H1 (cell line): ENCODE measurements at regions not wholly inside any gene's neighbourhood (a gene's known extent, or its start where the extent isn't known, plus 50 kb on each side); places are given as distances from the start of the nearest gene placed in this dataset.
"Not testable (repeated sequence)": the region's sequence is repeated elsewhere in the genome, so short reads cannot be mapped to it uniquely, and the experiment has no call there.

Experiments used
- CTCF ChIA-PET: fragments of 300-600 bp; sonication (Branson Sonifier 250); formaldehyde crosslinking; loops from one replicate; lab custom pipeline; 2021; ENCODE audit not compliant: partially characterized antibody; lab: Charles Lee
- POLR2A ChIA-PET: fragments of 300-600 bp; sonication (Branson Sonifier 250); formaldehyde crosslinking; loops from one replicate; lab custom pipeline; 2021; ENCODE audit warnings: inconsistent platforms; ENCODE audit not compliant: partially characterized antibody; lab: Charles Lee
- DNase-seq, 2 experiments: peaks; one replicate each; pipeline versions ENCODE4 v3.0.0 to v3.0.0-alpha.2; 2010 to 2022; ENCODE audit warnings: low spot score in 2 of 2, low read depth in 1 of 2, mixed read lengths in 1 of 2
- FAIRE-seq: peaks from 2 replicates; lab custom pipeline; 2011; peaks lifted over from hg19 to GRCh38; lab: Jason Lieb, UNC
- H2AFZ ChIP-seq: 2 replicates; pipeline ENCODE4 v1.8.1; 2012; ENCODE audit warnings: low read length, inconsistent platforms
- H2AK5ac ChIP-seq: 2 replicates; pipeline ENCODE4 v1.6.1; 2013; ENCODE audit warnings: low read depth, low read length
- H2BK120ac ChIP-seq: replicated peaks from 2 replicates; pipeline ENCODE3; 2013; ENCODE audit warnings: low read depth, low read length, inconsistent platforms
- H2BK12ac ChIP-seq: 2 replicates; pipeline ENCODE4 v1.6.1; 2013; ENCODE audit warnings: low read depth, low read length
- H2BK15ac ChIP-seq: 2 replicates; pipeline ENCODE4 v1.6.1; 2013; ENCODE audit warnings: low read length
- H2BK20ac ChIP-seq: 2 replicates; pipeline ENCODE4 v1.6.1; 2013; ENCODE audit warnings: low read length
- H2BK5ac ChIP-seq: 2 replicates; pipeline ENCODE4 v1.6.1; 2013; ENCODE audit warnings: low read depth, low read length
- H3K14ac ChIP-seq: 2 replicates; pipeline ENCODE4 v1.6.1; 2013; ENCODE audit warnings: inconsistent platforms; ENCODE audit not compliant: insufficient read length
- H3K18ac ChIP-seq: 2 replicates; pipeline ENCODE4 v1.6.1; 2013; ENCODE audit warnings: low read length; ENCODE audit errors: extremely low read depth
- H3K23ac ChIP-seq: 2 replicates; pipeline ENCODE4 v1.6.1; 2013; ENCODE audit warnings: inconsistent platforms; ENCODE audit not compliant: insufficient read length
- H3K23me2 ChIP-seq: 2 replicates; pipeline ENCODE4 v1.6.1; 2013; ENCODE audit warnings: low read depth, low read length
- H3K27ac ChIP-seq: 2 replicates; pipeline ENCODE4 v1.6.1; 2011; ENCODE audit warnings: low read depth, low read length, inconsistent platforms
- H3K27me3 ChIP-seq, 4 experiments: replicated peaks in 1 of 4; 1 replicate in 1 of 4; 2 replicates in 3 of 4; pipeline versions ENCODE4 v1.6.1 to v1.8.1; 2011 to 2013; ENCODE audit warnings: low read length in 3 of 4, mild to moderate bottlenecking in 3 of 4, inconsistent platforms in 2 of 4, mixed read lengths in 2 of 4, moderate library complexity in 1 of 4; ENCODE audit not compliant: control insufficient read depth in 3 of 4, insufficient read depth in 3 of 4; ENCODE audit errors: extremely low read depth in 1 of 4
- H3K36me3 ChIP-seq, 4 experiments: 2 replicates each; pipeline versions ENCODE4 v1.6.1 to v1.8.1; 2011 to 2013; ENCODE audit warnings: mild to moderate bottlenecking in 4 of 4, low read length in 3 of 4, moderate library complexity in 2 of 4, control low read depth in 1 of 4, inconsistent platforms in 1 of 4; ENCODE audit not compliant: insufficient read depth in 4 of 4, control insufficient read depth in 2 of 4
- H3K4ac ChIP-seq: replicated peaks from 2 replicates; pipeline ENCODE3; 2013; ENCODE audit warnings: low read length, low read depth, mixed read lengths, inconsistent platforms; ENCODE audit not compliant: insufficient read length
- H3K4me1 ChIP-seq, 4 experiments: replicated peaks in 1 of 4; 1 replicate in 1 of 4; 2 replicates in 3 of 4; pipeline versions ENCODE4 v1.6.1 to v1.8.1; 2011 to 2013; ENCODE audit warnings: low read length in 3 of 4, inconsistent platforms in 2 of 4, mixed read lengths in 1 of 4; ENCODE audit not compliant: insufficient read depth in 4 of 4, control insufficient read depth in 3 of 4
- H3K4me2 ChIP-seq, 2 experiments: 2 replicates each; pipeline versions ENCODE4 v1.6.1 to v1.8.1; 2011 to 2013; ENCODE audit warnings: low read depth in 2 of 2, low read length in 2 of 2, control low read depth in 1 of 2, inconsistent platforms in 1 of 2, mild to moderate bottlenecking in 1 of 2; ENCODE audit not compliant: insufficient read depth in 1 of 2
- H3K4me3 ChIP-seq, 4 experiments: fragments of 200-600, 300-600 bp in 1 of 4; sonication (generic), shearing (Covaris generic), sonication (Bioruptor Twin) in 1 of 4; 2 replicates each; pipeline versions ENCODE4 v1.5.1 to v1.8.1; 2011 to 2016; ENCODE audit warnings: low read length in 4 of 4, low read depth in 3 of 4, control low read depth in 2 of 4, inconsistent platforms in 2 of 4, mild to moderate bottlenecking in 2 of 4, mixed read lengths in 1 of 4, moderate library complexity in 1 of 4; ENCODE audit not compliant: insufficient read depth in 2 of 4; ENCODE audit errors: extremely low read depth in 1 of 4
- H3K56ac ChIP-seq: replicated peaks from 2 replicates; pipeline ENCODE3; 2013; ENCODE audit warnings: low read depth, mild to moderate bottlenecking, mixed read lengths, low read length, inconsistent platforms; ENCODE audit not compliant: insufficient read length
- H3K79me1 ChIP-seq: 2 replicates; pipeline ENCODE4 v1.6.1; 2013; ENCODE audit warnings: low read depth, low read length, control low read depth
- H3K79me2 ChIP-seq, 2 experiments: 2 replicates each; pipeline versions ENCODE4 v1.6.1 to v1.8.1; 2012 to 2013; ENCODE audit warnings: low read length in 2 of 2, mild to moderate bottlenecking in 2 of 2, inconsistent platforms in 1 of 2; ENCODE audit not compliant: insufficient read depth in 2 of 2, control insufficient read depth in 1 of 2
- H3K9ac ChIP-seq, 4 experiments: replicated peaks in 1 of 4; 1 replicate in 1 of 4; 2 replicates in 3 of 4; pipeline versions ENCODE4 v1.6.1 to v1.8.1; 2011 to 2013; ENCODE audit warnings: low read depth in 3 of 4, low read length in 3 of 4, control low read depth in 2 of 4, mild to moderate bottlenecking in 2 of 4, moderate library complexity in 2 of 4, inconsistent platforms in 1 of 4; ENCODE audit errors: extremely low read depth in 1 of 4
- H3K9me3 ChIP-seq, 2 experiments: 2 replicates each; pipeline versions ENCODE4 v1.6.1 to v1.8.1; 2012 to 2013; ENCODE audit warnings: mild to moderate bottlenecking in 2 of 2, moderate library complexity in 2 of 2, control low read depth in 1 of 2, inconsistent platforms in 1 of 2, low read depth in 1 of 2, low read length in 1 of 2, mixed read lengths in 1 of 2; ENCODE audit not compliant: insufficient read depth in 2 of 2
- H4K20me1 ChIP-seq, 2 experiments: replicated peaks in 1 of 2; 2 replicates each; pipeline versions ENCODE3 to v1.8.1; 2011 to 2013; ENCODE audit warnings: inconsistent platforms in 2 of 2, low read length in 2 of 2, mild to moderate bottlenecking in 1 of 2; ENCODE audit not compliant: insufficient read depth in 2 of 2, control insufficient read depth in 1 of 2
- H4K5ac ChIP-seq: 2 replicates; pipeline ENCODE4 v1.6.1; 2013; ENCODE audit warnings: low read length, low read depth, mixed read lengths, inconsistent platforms; ENCODE audit not compliant: insufficient read length
- H4K8ac ChIP-seq: 2 replicates; pipeline ENCODE4 v1.8.0; 2013; ENCODE audit warnings: mild to moderate bottlenecking, moderate library complexity, low read length, inconsistent platforms; ENCODE audit not compliant: insufficient read depth; ENCODE audit errors: extremely low read depth
- H4K91ac ChIP-seq: replicated peaks from 2 replicates; pipeline ENCODE3; 2013; ENCODE audit warnings: low read length, mixed read lengths, inconsistent platforms; ENCODE audit not compliant: insufficient read length
- WGBS, 2 experiments: shearing (Covaris generic) in 1 of 2; methylation state at CpG; one replicate each; pipeline versions ENCODE4 v1.1.6 to v1.1.7; 2013 to 2015; ENCODE audit warnings: low lambda C conversion rate in 2 of 2, mixed read lengths in 2 of 2, inconsistent platforms in 1 of 2, low coverage in 1 of 2, missing lambda C conversion rate in 1 of 2; ENCODE audit not compliant: insufficient replicate concordance in 2 of 2, insufficient coverage in 1 of 2, insufficient read length in 1 of 2; ENCODE audit errors: extremely low coverage in 1 of 2, missing lambda C conversion rate in 1 of 2; 5-methylcytosine and 5-hydroxymethylcytosine counted together

DNA sequence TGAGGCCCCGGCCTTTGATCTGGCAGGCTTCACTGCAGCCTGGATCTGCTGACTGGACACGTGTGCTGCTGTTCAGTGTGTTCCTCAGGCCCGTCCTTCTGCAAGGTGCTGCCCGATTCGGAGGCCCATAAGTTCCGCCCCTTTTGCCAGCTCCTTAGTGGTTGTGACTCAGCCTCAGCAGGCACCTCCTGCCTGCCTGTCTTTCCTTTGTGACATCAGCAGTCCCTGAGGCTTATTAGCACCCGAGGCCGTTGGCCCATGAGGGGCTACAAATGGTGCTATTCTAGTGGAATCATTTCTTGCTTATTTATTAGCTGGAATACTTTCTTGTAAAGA lies 75.4 kb upstream of the FAN1 start:
- WGBS, 2 experiments = 56% methylated on average over 8 of the region's 8 CpGs; no CpG with 5 or more reads in 1 of the 2 experiments

More for the DNA sequence above, 75.4 kb upstream of the FAN1 start:
- not testable (repeated sequence) for H2BK120ac ChIP-seq, H3K4ac ChIP-seq, H2BK20ac ChIP-seq, H3K36me3 ChIP-seq, H2AFZ ChIP-seq, H2AK5ac ChIP-seq, H2BK5ac ChIP-seq, H3K79me2 ChIP-seq, H3K4me3 ChIP-seq, H3K27me3 ChIP-seq, H3K4me2 ChIP-seq, H4K8ac ChIP-seq, H2BK12ac ChIP-seq, H3K9ac ChIP-seq, H3K23me2 ChIP-seq, FAIRE-seq, H3K23ac ChIP-seq, H3K18ac ChIP-seq, H3K14ac ChIP-seq, DNase-seq, H3K4me1 ChIP-seq, H4K20me1 ChIP-seq, H2BK15ac ChIP-seq, H3K79me1 ChIP-seq, H3K56ac ChIP-seq, H4K5ac ChIP-seq, H3K27ac ChIP-seq, H4K91ac ChIP-seq, H3K9me3 ChIP-seq
- ChIA-PET POLR2A (interaction anchor here (1.4 kb wide), 1 partner anchor 12 kb away, joined by 3 read pairs; no protein-coding TSS in a partner anchor), CTCF (interaction anchor here (0.7 to 3.8 kb wide), 2 partner anchors 31 to 58 kb away, joined by 3 to 18 read pairs; no protein-coding TSS in a partner anchor)
